Stimulated activated CD4-positive, alpha-beta T cell treated with anti-CD3 and anti-CD28 coated beads, Interleukin-4, amount 100 ng/mL, for 4 hours (primary cell): ENCODE measurements at regions not wholly inside any gene's neighbourhood (a gene's known extent, or its start where the extent isn't known, plus 50 kb on each side); places are given as distances from the start of the nearest gene placed in this dataset.

ENCODE experiments used
- DNase-seq, 2 experiments: peaks; one replicate each; pipeline ENCODE4 v3.0.0-alpha.2; 2020

GRCh38 chr2:174667250-174667860 lies 69.8 kb upstream of the WIPF1 start:
- DNase-seq = no peak

GRCh38 chr2:174666845-174667244 lies 69.2 kb upstream of the WIPF1 start:
- no peak for DNase-seq

- DNase-seq = no peak
Observed at GRCh38 chr2:174666312-174666711, 68.7 kb upstream of the WIPF1 start.

GRCh38 chr2:174664084-174664759 lies 66.6 kb upstream of the WIPF1 start:
- no peak for DNase-seq

- no peak for DNase-seq
Observed at GRCh38 chr2:174663550-174663949, 65.9 kb upstream of the WIPF1 start.

- no peak for DNase-seq
Observed at GRCh38 chr2:174662859-174663258, 65.3 kb upstream of the WIPF1 start.

- no peak for DNase-seq
Observed at GRCh38 chr2:174662459-174662858, 64.9 kb upstream of the WIPF1 start.

- no peak for DNase-seq
Observed at GRCh38 chr2:174660984-174661675, 63.5 kb upstream of the WIPF1 start.

- DNase-seq = no peak
Observed at GRCh38 chr2:174659069-174659900, 61.7 kb upstream of the WIPF1 start.

GRCh38 chr2:174656676-174657176 lies 59.1 kb upstream of the WIPF1 start:
- DNase-seq = no peak

GRCh38 chr2:174656035-174656434 lies 58.4 kb upstream of the WIPF1 start:
- DNase-seq = no peak

GRCh38 chr2:174654419-174654941 lies 56.9 kb upstream of the WIPF1 start:
- no peak for DNase-seq

- DNase-seq = no peak
Observed at GRCh38 chr2:174648896-174649295, 51.3 kb upstream of the WIPF1 start.
